GM21723 (cell line): ENCODE measurements at regions not wholly inside any gene's neighbourhood (a gene's known extent, or its start where the extent isn't known, plus 50 kb on each side); places are given as distances from the start of the nearest gene placed in this dataset.
"Not testable (repeated sequence)": the region's sequence is repeated elsewhere in the genome, so short reads cannot be mapped to it uniquely, and the experiment has no call there.

Experiments
- ATAC-seq: cut with Tn5 transposase; IDR thresholded peaks from one replicate; pipeline ENCODE4 v1.9.1; 2021; ENCODE audit warnings: mild to moderate bottlenecking, moderate library complexity; ENCODE audit not compliant: unreplicated experiment

DNA sequence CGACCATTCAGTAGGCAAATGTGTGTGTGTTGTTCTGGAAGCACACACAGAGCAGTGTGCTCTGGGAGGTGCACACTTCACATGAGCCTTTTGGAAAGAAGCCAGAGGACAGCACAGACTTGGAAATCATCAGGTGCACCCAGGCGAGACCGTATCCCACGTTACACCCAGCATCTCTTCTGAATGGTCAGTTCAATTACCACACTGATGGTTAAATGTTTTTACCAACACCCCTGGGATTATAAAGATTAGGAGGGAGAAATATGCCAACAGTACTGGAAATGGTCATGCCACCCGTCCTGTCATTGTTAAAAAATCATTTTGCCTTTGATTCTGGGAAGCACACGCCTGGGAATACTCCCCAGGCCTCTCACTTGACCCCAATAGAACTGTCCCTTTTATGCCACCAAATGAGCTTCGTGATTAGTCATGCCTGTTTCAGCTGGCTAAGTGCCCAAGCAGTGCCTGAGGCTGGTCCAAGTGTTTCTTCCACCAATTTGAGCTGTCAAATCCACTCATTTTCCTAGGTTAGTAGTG, 183.7 kb downstream of the NRP2 start:
- no peak for ATAC-seq

DNA sequence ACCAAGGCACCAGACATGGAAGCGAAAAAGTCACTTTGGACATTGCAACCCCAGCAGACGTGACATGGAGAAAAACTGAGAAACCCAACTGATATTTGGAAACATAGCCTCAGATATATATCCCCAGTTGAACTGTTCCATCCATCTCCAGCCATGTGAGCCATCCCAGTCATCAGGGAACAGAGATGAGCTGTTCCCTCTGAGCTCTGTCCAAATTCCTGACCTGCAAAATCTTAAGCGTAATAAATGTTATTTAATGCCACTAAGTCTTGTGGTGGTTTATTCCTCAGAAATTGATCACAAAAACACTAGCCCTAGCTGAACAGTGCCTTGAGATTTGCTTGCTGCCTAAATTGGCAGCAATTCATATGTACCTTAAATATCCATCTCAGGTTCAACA, 182.8 kb downstream of the NRP2 start:
- no peak for ATAC-seq

DNA sequence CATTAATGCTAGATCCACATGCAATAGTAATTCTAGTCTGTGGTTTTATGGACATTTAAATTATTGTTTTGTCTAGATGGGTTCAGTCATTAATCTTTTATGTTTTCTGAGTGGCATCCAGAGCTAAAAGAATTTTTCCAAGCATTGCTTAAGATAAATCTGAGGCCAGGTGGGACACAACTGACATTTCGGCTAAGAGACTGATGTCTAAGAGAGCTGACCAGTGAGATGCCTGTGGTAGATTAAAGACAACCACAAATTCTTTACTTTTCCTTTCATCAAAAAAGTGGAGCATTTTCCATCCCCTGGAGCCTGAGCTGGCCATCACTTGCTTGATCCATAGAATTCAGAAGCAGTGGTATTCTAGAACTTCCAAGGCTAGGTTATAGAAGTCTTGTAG, 182.2 kb downstream of the NRP2 start:
- ATAC-seq, result no peak

DNA sequence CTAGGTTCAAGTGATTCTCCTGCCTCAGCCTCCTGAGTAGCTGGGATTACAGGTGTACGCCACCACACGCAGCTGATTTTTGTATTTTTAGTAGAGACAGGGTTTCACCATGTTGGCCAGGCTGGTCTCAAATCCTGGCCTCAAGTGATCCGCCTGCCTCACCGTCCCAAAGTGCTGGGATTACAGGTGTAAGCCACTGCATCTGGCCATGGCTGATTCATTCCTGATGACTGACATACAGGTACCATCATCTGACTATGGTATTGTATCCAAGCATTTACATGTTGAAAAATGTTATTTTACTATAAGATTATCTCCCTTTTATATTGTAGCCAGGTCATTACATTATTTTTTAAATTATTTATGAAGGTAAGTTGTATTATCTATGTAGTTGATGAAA, 180.5 kb downstream of the NRP2 start:
- not testable (repeated sequence) for ATAC-seq

DNA sequence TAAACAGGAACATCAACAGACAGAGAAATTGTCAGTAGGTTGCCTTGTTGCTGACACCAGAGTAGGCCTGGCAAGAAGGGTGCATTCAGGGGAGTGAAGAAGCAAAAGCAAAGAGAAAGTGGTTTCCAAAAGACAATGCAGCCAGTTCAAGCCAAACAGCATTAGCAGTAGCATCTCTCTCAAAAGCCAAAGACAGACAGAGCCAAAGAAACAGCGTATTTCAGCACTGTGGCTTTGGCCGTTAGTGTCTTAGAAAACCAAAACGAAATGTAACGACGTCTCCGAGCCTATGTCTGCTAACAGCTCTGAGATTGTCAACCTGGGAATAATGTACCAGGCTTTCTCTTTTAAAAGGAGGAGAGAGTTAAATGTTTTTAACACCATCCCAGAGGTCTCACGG, 178.6 kb downstream of the NRP2 start:
- ATAC-seq, result no peak

DNA sequence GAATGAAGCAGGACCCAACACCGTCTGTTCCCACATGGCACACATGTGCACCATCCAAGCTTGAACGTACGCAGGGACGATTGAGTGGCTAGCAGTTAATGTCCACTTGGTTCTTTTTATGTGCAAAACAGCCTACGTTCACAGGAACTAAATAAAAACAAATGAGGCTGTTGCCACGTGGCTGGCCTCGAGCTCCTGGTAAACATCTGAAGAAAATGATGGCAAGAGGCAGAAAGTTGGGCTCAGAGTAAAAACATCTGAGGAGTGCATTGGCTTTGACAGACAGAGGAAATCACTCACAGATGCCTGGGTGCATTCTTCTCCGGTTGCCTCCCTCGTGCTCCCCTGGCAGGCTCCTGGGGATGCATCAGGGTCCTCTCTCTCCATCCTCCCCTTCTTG, 177.9 kb downstream of the NRP2 start:
- no peak for ATAC-seq

DNA sequence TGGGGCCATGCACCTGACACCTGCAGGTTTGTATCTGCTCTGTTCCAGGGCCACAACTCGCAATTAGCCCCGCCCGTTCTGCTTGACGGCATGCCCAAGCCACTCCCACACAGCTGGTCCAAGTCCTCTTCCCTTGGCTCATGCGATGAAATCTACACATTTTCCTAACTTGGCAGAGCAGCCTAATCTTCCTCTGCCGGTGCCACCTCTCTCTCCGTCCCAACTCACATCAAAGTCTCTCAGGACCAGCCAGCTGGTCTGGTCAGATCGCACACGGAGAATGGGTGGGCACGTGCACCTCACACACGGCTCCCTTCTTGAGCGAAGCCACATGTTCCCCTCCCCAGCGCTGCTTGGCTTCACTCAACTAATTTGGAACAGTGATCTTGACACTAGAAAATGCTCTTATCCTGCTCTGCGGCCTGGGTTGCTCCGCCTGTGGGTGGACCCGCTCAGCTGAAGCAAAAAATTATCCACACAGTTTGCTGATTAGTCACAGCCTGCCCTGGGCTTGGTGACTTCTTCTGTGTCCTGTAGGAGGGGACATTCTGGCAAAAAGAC, 176.7 kb downstream of the NRP2 start:
- no peak for ATAC-seq

DNA sequence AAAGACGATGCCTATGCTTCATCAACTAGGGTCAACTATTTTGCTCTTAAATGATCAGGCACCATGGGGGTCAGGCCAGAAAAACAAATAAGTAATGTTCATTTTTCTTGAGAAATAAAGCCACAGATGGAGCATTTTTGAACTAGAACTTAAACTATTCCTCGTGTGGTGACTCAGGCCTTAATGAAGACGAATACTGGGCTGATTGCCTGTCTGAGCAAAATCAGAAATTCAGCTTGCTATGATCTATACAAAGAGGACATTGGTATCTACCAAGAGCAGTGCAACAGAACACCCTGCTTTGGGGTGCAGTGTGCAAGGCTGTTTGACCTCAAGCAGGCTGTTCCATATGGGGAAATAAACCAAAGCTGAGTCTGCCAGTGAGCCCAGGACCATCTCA, 176.0 kb downstream of the NRP2 start:
- ATAC-seq, result no peak

DNA sequence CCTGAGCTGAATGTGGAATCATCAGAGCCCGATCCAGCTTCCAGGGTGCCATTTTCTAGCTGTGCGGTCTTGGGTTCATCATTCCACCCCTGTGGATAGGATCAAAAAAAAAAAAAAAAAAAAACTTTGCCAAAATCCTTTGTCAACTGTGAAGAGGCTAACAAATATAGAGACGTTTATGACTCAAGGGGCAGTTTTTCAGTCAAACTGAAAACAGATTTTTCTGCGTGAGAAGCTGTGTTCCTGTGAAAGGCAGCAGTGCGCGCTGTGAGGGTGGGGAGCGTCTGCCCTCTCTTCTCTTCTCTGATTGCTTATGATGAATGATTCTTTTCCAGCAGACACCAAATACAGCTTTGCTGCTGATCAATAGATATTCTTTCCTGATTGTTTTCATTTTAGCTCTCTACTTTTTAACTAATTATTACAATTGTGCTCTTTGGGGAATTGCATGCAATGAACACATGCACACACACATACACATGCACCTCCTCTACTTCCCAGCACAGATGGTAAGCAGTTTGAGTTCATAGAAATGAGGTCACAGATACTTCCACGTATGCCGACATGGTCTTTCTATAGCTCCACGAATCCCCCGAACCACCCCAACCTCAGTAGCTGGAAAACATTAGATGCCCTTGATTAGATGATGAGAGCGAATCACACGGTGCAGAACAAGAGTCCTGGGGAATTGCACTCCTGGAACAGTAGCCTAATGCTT, 175.4 kb downstream of the NRP2 start:
- ATAC-seq, result peak; percentile 74

DNA sequence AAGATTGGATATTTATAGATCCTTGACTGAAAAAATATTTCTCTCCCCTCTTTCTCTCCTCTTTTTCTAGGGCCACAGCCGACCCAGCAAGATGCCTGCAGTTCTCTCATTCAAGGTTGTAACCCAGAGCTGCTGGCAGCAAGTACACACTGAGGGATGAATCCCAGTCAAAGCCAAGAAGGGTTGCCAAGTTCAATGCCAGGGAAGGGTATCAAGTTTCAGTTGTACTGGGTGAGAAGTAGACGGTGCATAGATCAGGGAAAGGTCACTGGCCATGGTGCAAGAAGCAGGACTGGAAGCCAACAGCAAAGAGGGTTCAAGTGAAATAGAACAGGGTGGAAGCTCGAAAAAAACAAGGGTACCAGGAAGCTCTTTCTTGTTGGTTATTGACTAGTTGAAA, 170.2 kb downstream of the NRP2 start:
- no peak for ATAC-seq

DNA sequence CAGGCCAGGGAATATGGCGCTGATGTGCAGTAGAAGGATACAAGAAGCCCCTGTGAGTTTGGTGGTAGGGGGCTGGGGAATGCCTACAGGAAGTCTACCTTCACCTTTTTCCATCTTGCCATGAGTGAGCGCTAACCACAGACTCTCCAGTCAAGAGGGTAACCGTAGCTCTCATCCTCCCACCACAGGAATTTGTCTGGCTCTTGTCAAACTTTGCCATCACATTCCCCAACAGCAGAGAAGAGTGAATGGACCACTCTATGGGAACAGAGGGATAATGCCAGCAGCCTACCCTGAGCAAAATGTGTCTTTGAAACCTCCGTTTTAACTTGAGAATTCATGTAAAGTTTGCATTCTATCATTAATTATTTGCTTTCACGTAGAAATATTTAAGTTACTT, 168.3 kb downstream of the NRP2 start:
- ATAC-seq, result no peak

DNA sequence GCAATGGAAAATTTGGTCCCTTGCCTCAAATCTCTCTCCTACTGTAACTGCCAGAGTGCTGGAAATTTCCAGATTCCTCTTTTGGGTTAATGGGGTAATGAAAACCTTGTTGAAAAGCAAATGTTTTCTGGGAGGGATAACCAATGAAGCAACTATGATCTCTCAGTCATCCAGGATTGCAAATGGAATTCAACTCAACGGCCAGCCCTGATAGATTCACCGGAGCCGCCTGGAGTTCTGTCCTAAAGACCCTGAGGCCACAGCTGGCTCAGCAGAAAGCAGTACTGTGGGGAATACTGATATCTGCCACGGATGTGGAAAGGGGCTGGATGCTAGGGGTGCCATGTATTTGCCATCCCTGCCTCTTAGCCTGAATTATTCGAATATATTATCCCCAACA, 167.8 kb downstream of the NRP2 start:
- ATAC-seq, result no peak

DNA sequence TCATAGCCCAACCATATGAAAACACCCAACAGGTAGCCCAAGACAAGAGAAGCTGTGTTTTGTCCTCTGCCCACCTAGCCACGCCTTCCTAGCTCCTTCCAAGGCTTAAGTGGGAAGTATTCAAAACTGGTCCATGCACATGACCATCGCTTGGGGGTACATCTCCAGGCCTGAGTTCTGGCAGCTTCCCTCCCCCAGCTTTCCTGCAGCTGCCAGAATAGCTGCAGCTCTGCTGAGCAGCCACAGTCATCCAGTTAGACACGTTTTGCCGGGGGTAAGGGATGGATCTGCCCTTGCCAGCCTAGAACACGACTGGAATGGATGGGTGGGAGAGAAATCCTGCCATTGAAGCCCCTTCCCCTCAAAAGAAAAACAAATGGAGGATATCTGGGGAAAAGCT, 166.8 kb downstream of the NRP2 start:
- no peak for ATAC-seq

DNA sequence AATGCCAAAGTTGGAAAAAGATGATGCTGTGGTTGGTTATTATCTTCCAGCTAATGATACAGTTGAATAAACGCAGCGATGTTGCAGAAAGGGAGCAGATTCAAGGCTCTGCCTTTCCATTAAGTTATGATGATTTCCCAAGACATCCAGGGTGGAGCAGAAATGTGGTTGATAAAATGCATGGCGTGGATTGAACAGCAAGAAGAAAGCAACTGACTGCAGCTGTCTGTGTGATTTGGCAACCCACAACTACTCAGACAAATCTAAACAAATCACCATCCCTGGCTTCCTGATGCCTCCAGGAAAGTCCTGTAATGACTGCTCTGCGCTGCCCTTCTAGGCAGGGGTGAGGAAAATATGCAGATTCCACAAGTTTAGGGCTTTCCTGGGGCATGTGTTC, 166.3 kb downstream of the NRP2 start:
- no peak for ATAC-seq
